M059J (cell line): ENCODE measurements at regions not wholly inside any gene's neighbourhood (a gene's known extent, or its start where the extent isn't known, plus 50 kb on each side); places are given as distances from the start of the nearest gene placed in this dataset.
"Not testable (repeated sequence)": the region's sequence is repeated elsewhere in the genome, so short reads cannot be mapped to it uniquely, and the experiment has no call there.

ENCODE experiments used
- DNase-seq: peaks from one replicate; pipeline ENCODE4 v3.0.0-alpha.2; 2012; ENCODE audit warnings: low read depth

GRCh38 chr6:135555550-135555949 lies 58.0 kb upstream of the AHI1 start:
- no peak for DNase-seq

- DNase-seq, result no peak
These were observed 60.0 kb upstream of the AHI1 start for GRCh38 chr6:135557582-135557981.

- not testable (repeated sequence) for DNase-seq
These were observed 68.1 kb upstream of the AHI1 start for GRCh38 chr6:135565605-135566004.

GRCh38 chr6:135566311-135567068 lies 69.0 kb upstream of the AHI1 start:
- DNase-seq, result peak; percentile 25

GRCh38 chr6:135567375-135568083 lies 70.0 kb upstream of the AHI1 start:
- DNase-seq, result no peak

GRCh38 chr6:135568379-135568778 lies 70.8 kb upstream of the AHI1 start:
- peak; percentile 73 for DNase-seq

GRCh38 chr6:135572051-135572450 lies 74.5 kb upstream of the AHI1 start:
- DNase-seq, result no peak

GRCh38 chr6:135575629-135576028 lies 78.1 kb upstream of the AHI1 start:
- no peak for DNase-seq

GRCh38 chr6:135576055-135576454 lies 78.5 kb upstream of the AHI1 start:
- peak; percentile 55 for DNase-seq

GRCh38 chr6:135577059-135577538 lies 79.6 kb upstream of the AHI1 start:
- DNase-seq, result no peak

- no peak for DNase-seq
These were observed 81.4 kb upstream of the AHI1 start for GRCh38 chr6:135578976-135579375.

- DNase-seq, result no peak
These were observed 83.7 kb upstream of the AHI1 start for GRCh38 chr6:135581211-135581610.

GRCh38 chr6:135583256-135583761 lies 85.8 kb upstream of the AHI1 start:
- peak; percentile 29 for DNase-seq

GRCh38 chr6:135586388-135586787 lies 88.8 kb upstream of the AHI1 start:
- peak; percentile 33 for DNase-seq

GRCh38 chr6:135586844-135587243 lies 89.3 kb upstream of the AHI1 start:
- peak; percentile 93 for DNase-seq

- peak; percentile 59 for DNase-seq
These were observed 94.7 kb upstream of the AHI1 start for GRCh38 chr6:135592276-135592675.

GRCh38 chr6:135594000-135594399 lies 96.5 kb upstream of the AHI1 start:
- no peak for DNase-seq

- DNase-seq, result no peak
These were observed 102.7 kb upstream of the AHI1 start for GRCh38 chr6:135600086-135600702.

GRCh38 chr6:135600931-135601330 lies 103.4 kb upstream of the AHI1 start:
- no peak for DNase-seq

- no peak for DNase-seq
These were observed 104.3 kb upstream of the AHI1 start for GRCh38 chr6:135601857-135602256.

GRCh38 chr6:135603249-135603648 lies 105.7 kb upstream of the AHI1 start:
- DNase-seq, result no peak

- no peak for DNase-seq
These were observed 106.7 kb upstream of the AHI1 start for GRCh38 chr6:135604035-135604860.
